Ovary (tissue), 7 donors: ENCODE measurements at regions not wholly inside any gene's neighbourhood (a gene's known extent, or its start where the extent isn't known, plus 50 kb on each side); places are given as distances from the start of the nearest gene placed in this dataset.

ENCODE experiments used
- DNase-seq, 5 donors: peaks; one replicate each; pipeline ENCODE4 v3.0.0-alpha.2; 2019 to 2020
- H3K27ac ChIP-seq, 2 donors: fragments of 200-600 bp; one replicate each; pipeline versions ENCODE4 v1.5.1 to v1.8.0; 2019 to 2022
- H3K27me3 ChIP-seq: fragments of 200-600 bp; one replicate; pipeline ENCODE4 v1.8.0; 2022
- H3K36me3 ChIP-seq: fragments of 200-600 bp; sonication (generic); one replicate; pipeline ENCODE4 v1.5.1; 2019
- H3K4me1 ChIP-seq: one replicate; pipeline ENCODE4 v1.8.1; 2013; ENCODE audit warnings: mild to moderate bottlenecking, moderate library complexity; ENCODE audit not compliant: insufficient read depth
- H3K4me3 ChIP-seq: fragments of 200-600 bp; sonication (generic); one replicate; pipeline ENCODE4 v1.5.1; 2017
- H3K9me3 ChIP-seq, 2 donors: fragments of 200-600 bp in 1 of 2; sonication (generic) in 1 of 2; one replicate each; pipeline versions ENCODE4 v1.5.1 to v1.8.1; 2013 to 2019; ENCODE audit warnings: mild to moderate bottlenecking in 1 of 2, moderate library complexity in 1 of 2
- CTCF ChIP-seq, 3 donors: fragments of 450-650 bp in 2 of 3; fragments of 200-600 bp in 1 of 3; IDR thresholded peaks; one replicate each; pipeline versions ENCODE4 v1.5.1 to v1.8.0; 2016 to 2022; ENCODE audit warnings: antibody characterized with exemption in 3 of 3, mild to moderate bottlenecking in 1 of 3
- EP300 ChIP-seq: sonication (generic); formaldehyde crosslinking; IDR thresholded peaks from one replicate; pipeline ENCODE4 v1.6.1; 2017; ENCODE audit warnings: antibody characterized with exemption
- POLR2A ChIP-seq: fragments of 450-650 bp; IDR thresholded peaks from one replicate; pipeline ENCODE4 v1.6.1; 2017; ENCODE audit warnings: antibody characterized with exemption, mild to moderate bottlenecking, moderate library complexity
- WGBS, 3 donors: extraction: QIAGEN DNeasy Blood & Tissue Kit in 1 of 3; methylation state at CpG; one replicate each; pipeline versions ENCODE4 v1.1.5 to v1.1.7; 2013 to 2017; 5-methylcytosine and 5-hydroxymethylcytosine counted together
- intact Hi-C, 4 donors: fragments of 100-400 bp; cut with DNase I; formaldehyde crosslinking; loops; one replicate each; pipeline versions ENCODE4 v1.11.0 to v1.15.1; 2022 to 2023
- donor health status: DM: no; HTN: no; CAD: no; lungs with moderate emphysema.
- donor health status: DM: no; HTN: no; CAD: no.
- donor health status: Bipolar disorder and iron deficiency.
- donor health status: DM: no; HTN: no; CAD: no.
- donor health status: DM: yes; HTN: yes; CAD: no.

DNA sequence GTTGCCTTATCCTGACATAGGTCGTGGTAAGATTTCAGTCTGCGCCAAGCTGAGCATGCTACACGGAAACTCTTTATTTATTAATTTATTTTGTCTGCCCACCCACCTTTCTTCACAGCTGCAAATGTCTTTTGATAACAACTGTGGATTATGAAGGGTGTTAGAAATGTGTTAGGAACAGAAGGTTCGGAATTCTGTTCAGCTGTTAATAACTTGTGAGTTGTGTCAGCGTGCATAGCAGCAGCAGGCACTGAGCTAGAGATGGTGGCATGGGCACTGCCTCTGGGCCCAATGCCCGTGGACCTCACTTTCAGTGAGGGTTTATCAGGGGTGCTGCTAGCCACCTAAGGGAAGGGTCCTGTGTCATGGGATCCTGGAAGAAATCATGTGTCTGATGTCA, 162.5 kb upstream of the NTM start:
- TF ChIP-seq CTCF (IDR thresholded peaks at IDR 0.05) (no peak), EP300 (no peak), POLR2A (no peak)
- no peaks in the 10 kb centered on the region for H3K27me3 ChIP-seq
- intact Hi-C loops, result no loop called here
- H3K4me1 ChIP-seq, result no peaks in the 10 kb centered on the region
- WGBS, 3 donors, result 80 to 86% (median 85%) methylated on average over 6 of the region's 6 CpGs
- no peak overlapping the region for H3K4me3 ChIP-seq
- DNase-seq, result no peak
- no peak overlapping the region for H3K27ac ChIP-seq
- no peaks in the 10 kb centered on the region for H3K9me3 ChIP-seq
- no peaks in the 10 kb centered on the region for H3K36me3 ChIP-seq

- Histone ChIP-seq H3K4me3 (no peak overlapping the region), H3K27ac (no peak overlapping the region), H3K36me3 (no peaks in the 10 kb centered on the region), H3K27me3 (no peaks in the 10 kb centered on the region), H3K9me3 (no peaks in the 10 kb centered on the region), H3K4me1 (no peaks in the 10 kb centered on the region)
- intact Hi-C loops, result no loop called here
- 56 to 68% (median 65%) methylated on average over 8 of the region's 8 CpGs for WGBS, 3 donors
- TF ChIP-seq POLR2A (no peak), EP300 (no peak), CTCF (IDR thresholded peaks at IDR 0.05) (no peak)
- no peak for DNase-seq
Measured at GRCh38 chr11:131217313-131218310, 152.8 kb upstream of the NTM start.

- TF ChIP-seq POLR2A, result no peak
- TF ChIP-seq CTCF (IDR thresholded peaks at IDR 0.05), result no peak
- no peak for TF ChIP-seq EP300
- 91 to 96% (median 94%) methylated on average over 1 of the region's 1 CpG for WGBS, 3 donors
- Histone ChIP-seq H3K9me3 (no peaks in the 10 kb centered on the region), H3K4me1 (no peaks in the 10 kb centered on the region), H3K27me3 (no peaks in the 10 kb centered on the region), H3K4me3 (no peak overlapping the region), H3K27ac (no peak overlapping the region), H3K36me3 (no peaks in the 10 kb centered on the region)
- no peak for DNase-seq
- intact Hi-C loops, result no loop called here
Measured at GRCh38 chr11:131218542-131218941, 151.9 kb upstream of the NTM start.

GRCh38 chr11:131219646-131220045, 150.8 kb upstream of the NTM start:
- Histone ChIP-seq H3K36me3 (no peaks in the 10 kb centered on the region), H3K27ac (no peak overlapping the region), H3K4me3 (no peak overlapping the region), H3K4me1 (no peaks in the 10 kb centered on the region), H3K9me3 (no peaks in the 10 kb centered on the region), H3K27me3 (no peaks in the 10 kb centered on the region)
- intact Hi-C loops, result no loop called here
- no peak for TF ChIP-seq EP300
- no peak for TF ChIP-seq POLR2A
- no peak for TF ChIP-seq CTCF (IDR thresholded peaks at IDR 0.05)
- no peak for DNase-seq
